Suprapubic skin (tissue), 4 donors: ENCODE measurements at regions not wholly inside any gene's neighbourhood (a gene's known extent, or its start where the extent isn't known, plus 50 kb on each side); places are given as distances from the start of the nearest gene placed in this dataset.
"Not testable (repeated sequence)": the region's sequence is repeated elsewhere in the genome, so short reads cannot be mapped to it uniquely, and the experiment has no call there.

Experiments
- DNase-seq, 2 donors: peaks; one replicate each; pipeline ENCODE4 v3.0.0-alpha.2; 2019; ENCODE audit warnings: low spot score in 2 of 2
- H3K27ac ChIP-seq: fragments of 200-600 bp; sonication (generic); one replicate; pipeline ENCODE4 v1.5.1; 2019
- H3K27me3 ChIP-seq: fragments of 200-600 bp; sonication (generic); one replicate; pipeline ENCODE4 v1.5.1; 2019
- H3K36me3 ChIP-seq: fragments of 200-600 bp; sonication (generic); one replicate; pipeline ENCODE4 v1.5.1; 2019
- H3K4me1 ChIP-seq: fragments of 200-600 bp; sonication (generic); one replicate; pipeline ENCODE4 v1.5.1; 2019
- H3K4me3 ChIP-seq: fragments of 200-600 bp; sonication (generic); one replicate; pipeline ENCODE4 v1.5.1; 2019; ENCODE audit warnings: mild to moderate bottlenecking
- H3K9me3 ChIP-seq: fragments of 200-600 bp; sonication (generic); one replicate; pipeline ENCODE4 v1.5.1; 2019
- EP300 ChIP-seq: sonication (generic); formaldehyde crosslinking; IDR thresholded peaks from one replicate; pipeline ENCODE4 v1.6.1; 2017; ENCODE audit warnings: antibody characterized with exemption
- POLR2A ChIP-seq, 2 donors: fragments of 450-650 bp; IDR thresholded peaks; one replicate each; pipeline ENCODE4 v1.6.1; 2017; ENCODE audit warnings: antibody characterized with exemption in 2 of 2, mild to moderate bottlenecking in 2 of 2, moderate library complexity in 2 of 2
- POLR2AphosphoS5 ChIP-seq, 3 donors: sonication (generic); formaldehyde crosslinking; IDR thresholded peaks; one replicate each; pipeline ENCODE4 v1.6.1; 2017; ENCODE audit warnings: antibody characterized with exemption in 3 of 3
- WGBS: methylation state at CpG from one replicate; pipeline ENCODE4 v1.1.5; 2018; 5-methylcytosine and 5-hydroxymethylcytosine counted together
- TF ChIP-seq, protein P1 (sequence below), 2 donors: fragments of 200-600 bp in 1 of 2; fragments of 450-650 bp in 1 of 2; sonication (generic) in 1 of 2; IDR thresholded peaks; one replicate each; pipeline ENCODE4 v1.5.1; 2016 to 2019; ENCODE audit warnings: antibody characterized with exemption in 2 of 2, mild to moderate bottlenecking in 1 of 2, moderate library complexity in 1 of 2

- no peak overlapping the region for H3K27ac ChIP-seq
- TF ChIP-seq, protein P1, sequence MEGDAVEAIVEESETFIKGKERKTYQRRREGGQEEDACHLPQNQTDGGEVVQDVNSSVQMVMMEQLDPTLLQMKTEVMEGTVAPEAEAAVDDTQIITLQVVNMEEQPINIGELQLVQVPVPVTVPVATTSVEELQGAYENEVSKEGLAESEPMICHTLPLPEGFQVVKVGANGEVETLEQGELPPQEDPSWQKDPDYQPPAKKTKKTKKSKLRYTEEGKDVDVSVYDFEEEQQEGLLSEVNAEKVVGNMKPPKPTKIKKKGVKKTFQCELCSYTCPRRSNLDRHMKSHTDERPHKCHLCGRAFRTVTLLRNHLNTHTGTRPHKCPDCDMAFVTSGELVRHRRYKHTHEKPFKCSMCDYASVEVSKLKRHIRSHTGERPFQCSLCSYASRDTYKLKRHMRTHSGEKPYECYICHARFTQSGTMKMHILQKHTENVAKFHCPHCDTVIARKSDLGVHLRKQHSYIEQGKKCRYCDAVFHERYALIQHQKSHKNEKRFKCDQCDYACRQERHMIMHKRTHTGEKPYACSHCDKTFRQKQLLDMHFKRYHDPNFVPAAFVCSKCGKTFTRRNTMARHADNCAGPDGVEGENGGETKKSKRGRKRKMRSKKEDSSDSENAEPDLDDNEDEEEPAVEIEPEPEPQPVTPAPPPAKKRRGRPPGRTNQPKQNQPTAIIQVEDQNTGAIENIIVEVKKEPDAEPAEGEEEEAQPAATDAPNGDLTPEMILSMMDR (IDR thresholded peaks at IDR 0.05), result no peak
- TF ChIP-seq POLR2AphosphoS5 (IDR thresholded peaks at IDR 0.05) (no peak), POLR2A (IDR thresholded peaks at IDR 0.05) (no peak), EP300 (no peak)
- no peaks in the 10 kb centered on the region for H3K9me3 ChIP-seq
- H3K4me3 ChIP-seq, result no peak overlapping the region
- H3K4me1 ChIP-seq, result peaks cover 21% of the 10 kb centered on the region
- no peaks in the 10 kb centered on the region for H3K36me3 ChIP-seq
- DNase-seq, result no peak
- 96% methylated on average over 11 of the region's 24 CpGs for WGBS
- H3K27me3 ChIP-seq, result no peaks in the 10 kb centered on the region
Observed at GRCh38 chr5:1636981-1637638, 113.3 kb upstream of the LPCAT1 start.

DNA sequence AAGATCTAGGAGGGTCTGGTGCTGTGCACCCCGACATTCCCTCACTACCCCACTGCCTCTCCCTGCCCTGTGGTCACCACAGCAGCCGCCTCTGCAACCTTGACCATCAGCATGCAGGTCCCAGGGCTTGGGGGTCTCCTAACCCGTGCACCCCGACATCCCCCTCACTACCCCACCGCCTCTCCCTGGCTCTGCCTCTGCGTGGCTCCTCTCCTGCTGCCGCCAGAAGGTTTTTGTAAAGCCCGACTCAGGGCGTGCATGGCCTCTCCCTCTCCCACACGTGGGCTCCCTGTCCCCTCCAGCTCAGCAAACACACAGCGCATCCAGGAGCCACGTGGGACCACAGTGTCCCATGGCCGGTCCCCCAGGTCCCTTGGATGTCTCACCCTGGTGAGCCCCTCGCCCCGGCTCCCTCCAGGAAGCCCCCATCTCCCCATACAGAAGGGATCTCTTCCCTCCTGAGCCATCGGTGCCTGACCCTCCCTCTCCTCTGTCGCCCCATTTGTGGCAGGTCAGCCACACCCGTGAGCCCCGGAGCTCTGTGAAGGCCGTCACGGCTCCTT is 112.5 kb upstream of the LPCAT1 start:
- not testable (repeated sequence) for H3K27ac ChIP-seq, DNase-seq, H3K9me3 ChIP-seq, H3K27me3 ChIP-seq, H3K4me3 ChIP-seq, H3K36me3 ChIP-seq
- 84% methylated on average over 20 of the region's 21 CpGs for WGBS
- peaks cover 14% of the 10 kb centered on the region for H3K4me1 ChIP-seq

GRCh38 chr5:1635477-1635876 is 111.7 kb upstream of the LPCAT1 start:
- not testable (repeated sequence) for H3K9me3 ChIP-seq, DNase-seq, H3K4me3 ChIP-seq, H3K36me3 ChIP-seq, H3K27ac ChIP-seq, H3K27me3 ChIP-seq
- WGBS, result 76% methylated on average over 2 of the region's 2 CpGs
- H3K4me1 ChIP-seq, result peaks cover 12% of the 10 kb centered on the region

DNA sequence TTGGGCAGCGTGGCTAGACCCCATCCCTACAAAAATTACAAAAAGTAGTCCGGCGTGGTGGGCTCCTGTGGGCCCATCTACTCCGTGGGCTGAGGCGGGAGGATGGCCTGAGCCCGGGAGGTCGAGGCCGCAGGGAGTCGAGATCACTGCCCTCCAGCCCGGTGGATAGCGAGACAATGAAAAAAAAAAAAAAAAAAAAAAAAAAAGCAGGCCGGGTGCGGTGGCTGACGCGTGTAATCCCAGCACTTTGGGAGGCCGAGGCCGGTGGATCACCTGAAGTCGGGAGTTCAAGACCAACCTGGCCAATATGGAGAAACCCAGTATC is 110.5 kb upstream of the LPCAT1 start:
- DNase-seq, result no peak
- Histone ChIP-seq H3K27ac (peak overlapping the region; percentile 76), H3K27me3 (no peaks in the 10 kb centered on the region), H3K4me1 (peaks cover 12% of the 10 kb centered on the region), H3K9me3 (no peaks in the 10 kb centered on the region), H3K4me3 (peak overlapping the region; percentile 83), H3K36me3 (peaks cover 5% of the 10 kb centered on the region)
- TF ChIP-seq, protein P1 (IDR thresholded peaks at IDR 0.05), result no peak
- TF ChIP-seq EP300 (no peak), POLR2AphosphoS5 (IDR thresholded peaks at IDR 0.05) (no peak), POLR2A (IDR thresholded peaks at IDR 0.05) (no peak)
- WGBS, result 38% methylated on average over 15 of the region's 18 CpGs

GRCh38 chr5:1633605-1634336 is 110.0 kb upstream of the LPCAT1 start:
- DNase-seq, result peak in 1 of 2 donors; percentile 81
- no peaks in the 10 kb centered on the region for H3K9me3 ChIP-seq
- no peaks in the 10 kb centered on the region for H3K27me3 ChIP-seq
- WGBS, result 3% methylated on average over 49 of the region's 75 CpGs
- H3K4me3 ChIP-seq, result peak overlapping the region; percentile 83
- peaks cover 5% of the 10 kb centered on the region for H3K36me3 ChIP-seq
- peaks cover 12% of the 10 kb centered on the region for H3K4me1 ChIP-seq
- peak; percentile 20 to 70 for TF ChIP-seq POLR2A (IDR thresholded peaks at IDR 0.05)
- TF ChIP-seq POLR2AphosphoS5 (IDR thresholded peaks at IDR 0.05), result peak; percentile 32 to 73 (median 50)
- no peak for TF ChIP-seq EP300
- H3K27ac ChIP-seq, result peak overlapping the region; percentile 76

DNA sequence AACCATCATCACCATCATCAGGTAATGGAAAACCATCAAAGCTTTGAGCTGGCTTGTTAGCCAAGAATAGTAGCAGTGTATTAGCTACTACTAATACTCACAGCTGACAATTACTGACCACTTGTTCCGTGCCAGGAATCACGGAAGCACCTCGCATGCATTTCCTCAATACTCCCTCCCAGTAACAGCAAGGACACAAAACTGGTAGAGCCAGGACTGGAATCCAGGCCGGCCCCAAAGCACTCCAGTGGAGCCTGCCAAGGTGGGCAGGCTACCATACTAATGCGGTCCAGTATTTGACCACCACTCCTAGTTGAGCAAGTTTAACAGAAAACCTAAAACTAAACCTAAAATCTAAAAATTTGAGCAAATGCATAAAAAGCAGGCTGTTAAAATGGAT is 107.2 kb upstream of the LPCAT1 start:
- WGBS, result 66% methylated on average over 2 of the region's 5 CpGs
- H3K27ac ChIP-seq, H3K4me3 ChIP-seq, H3K27me3 ChIP-seq, DNase-seq, H3K9me3 ChIP-seq: not testable (repeated sequence)
- H3K36me3 ChIP-seq, result peaks cover 13% of the 10 kb centered on the region
- H3K4me1 ChIP-seq, result peaks cover 12% of the 10 kb centered on the region

- H3K4me3 ChIP-seq, H3K27ac ChIP-seq, H3K4me1 ChIP-seq, H3K27me3 ChIP-seq, H3K9me3 ChIP-seq, DNase-seq: not testable (repeated sequence)
- 92% methylated on average over 12 of the region's 12 CpGs for WGBS
- H3K36me3 ChIP-seq, result peaks cover 25% of the 10 kb centered on the region
Observed at GRCh38 chr5:1626397-1626796, 102.6 kb upstream of the LPCAT1 start.

DNA sequence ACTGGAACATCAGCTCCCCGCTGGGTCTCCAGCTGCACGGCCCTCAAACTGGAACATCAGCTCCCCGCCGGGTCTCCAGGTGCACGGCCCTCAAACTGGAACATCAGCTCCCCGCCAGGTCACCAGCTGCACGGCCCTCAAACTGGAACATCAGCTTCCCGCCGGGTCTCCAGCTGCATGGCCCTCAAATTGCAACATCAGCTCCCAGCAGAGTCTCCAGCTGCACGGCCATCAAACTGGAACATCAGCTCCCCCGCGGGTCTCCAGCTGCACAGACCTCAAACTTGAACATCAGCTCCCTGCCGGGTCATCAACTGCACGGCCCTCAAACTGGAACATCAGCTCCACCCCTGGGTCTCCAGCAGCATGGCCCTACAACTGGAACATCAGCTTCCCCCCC is 95.8 kb upstream of the LPCAT1 start:
- not testable (repeated sequence) for DNase-seq, H3K9me3 ChIP-seq, H3K27ac ChIP-seq, H3K27me3 ChIP-seq, H3K4me1 ChIP-seq, H3K4me3 ChIP-seq
- H3K36me3 ChIP-seq, result peaks cover 29% of the 10 kb centered on the region
- 95% methylated on average over 8 of the region's 14 CpGs for WGBS

DNA sequence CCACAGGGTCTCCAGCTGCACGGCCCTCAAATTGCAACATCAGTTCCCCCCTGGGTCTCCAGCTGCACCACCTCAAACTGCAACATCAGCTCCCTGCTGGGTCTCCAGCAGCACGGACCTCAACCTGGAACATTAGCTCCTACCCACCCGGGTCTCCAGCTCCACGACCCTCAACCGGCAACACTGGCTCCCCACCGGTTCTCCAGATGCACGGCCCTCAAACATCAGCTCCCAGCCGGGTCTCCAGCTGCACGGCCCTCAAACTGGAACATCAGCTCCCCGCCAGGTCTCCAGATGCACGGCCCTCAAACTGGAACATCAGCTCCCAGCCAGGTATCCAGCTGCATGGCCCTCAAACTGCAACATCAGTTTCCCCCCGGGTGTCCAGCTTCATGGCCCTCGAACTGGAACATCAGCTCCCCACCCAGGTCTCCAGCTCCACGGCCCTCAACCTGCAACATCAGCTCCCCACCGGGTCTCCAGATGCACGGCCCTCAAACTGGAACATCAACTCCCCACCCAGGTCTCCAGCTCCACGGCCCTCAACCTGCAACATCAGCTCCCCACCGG is 94.6 kb upstream of the LPCAT1 start:
- 91% methylated on average over 18 of the region's 18 CpGs for WGBS
- not testable (repeated sequence) for H3K27ac ChIP-seq, H3K4me1 ChIP-seq, H3K4me3 ChIP-seq, H3K9me3 ChIP-seq, DNase-seq, H3K27me3 ChIP-seq
- peaks cover 22% of the 10 kb centered on the region for H3K36me3 ChIP-seq

DNA sequence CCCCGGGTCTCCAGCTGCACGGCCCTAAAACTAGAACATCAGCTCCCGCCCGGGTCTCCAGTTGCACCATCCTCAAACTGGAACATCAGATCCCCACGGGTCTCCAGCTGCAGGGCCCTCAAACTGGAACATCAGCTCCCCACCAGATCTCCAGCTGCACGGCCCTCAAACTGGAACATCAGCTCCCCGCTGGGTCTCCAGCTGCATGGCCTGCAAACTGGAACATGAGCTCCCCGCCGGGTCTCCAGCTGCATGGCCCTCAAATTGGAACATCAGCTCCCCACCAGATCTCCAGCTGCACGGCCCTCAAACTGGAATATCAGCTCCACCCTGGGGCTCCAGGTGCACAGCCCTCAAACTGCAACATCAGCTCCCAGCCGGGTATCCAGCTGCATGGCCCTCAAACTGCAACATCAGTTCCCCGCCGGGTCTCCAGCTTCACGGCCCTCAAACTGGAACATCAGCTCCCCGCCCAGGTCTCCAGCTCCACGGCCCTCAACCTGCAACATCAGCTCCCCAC is 93.5 kb upstream of the LPCAT1 start:
- DNase-seq, H3K27ac ChIP-seq, H3K4me1 ChIP-seq, H3K4me3 ChIP-seq, H3K27me3 ChIP-seq, H3K9me3 ChIP-seq: not testable (repeated sequence)
- peaks cover 22% of the 10 kb centered on the region for H3K36me3 ChIP-seq
- 82% methylated on average over 14 of the region's 16 CpGs for WGBS

DNA sequence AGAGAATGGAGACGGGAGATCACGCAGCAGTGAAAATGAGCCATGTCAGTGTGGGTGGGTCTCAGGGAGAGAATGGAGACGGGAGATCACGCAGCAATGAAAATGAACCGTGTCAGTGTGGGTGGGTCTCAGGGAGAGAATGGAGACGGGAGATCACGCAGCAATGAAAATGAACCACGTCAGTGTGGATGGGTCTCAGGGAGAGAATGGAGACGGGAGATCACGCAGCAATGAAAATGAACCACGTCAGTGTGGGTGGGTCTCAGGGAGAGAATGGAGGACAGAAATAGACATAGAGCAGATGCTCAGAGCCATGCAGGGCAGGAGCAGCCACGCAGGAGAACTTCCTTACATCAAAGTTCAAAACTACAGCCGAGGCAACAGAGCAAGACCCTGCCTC is 89.8 kb upstream of the LPCAT1 start:
- H3K27ac ChIP-seq, H3K27me3 ChIP-seq, DNase-seq, H3K4me1 ChIP-seq, H3K4me3 ChIP-seq, H3K9me3 ChIP-seq: not testable (repeated sequence)
- H3K36me3 ChIP-seq, result peaks cover 20% of the 10 kb centered on the region
- 91% methylated on average over 13 of the region's 13 CpGs for WGBS
